ENCODE measurements at regions not wholly inside any gene's neighbourhood (a gene's known extent, or its start where the extent isn't known, plus 50 kb on each side); places are given as distances from the start of the nearest gene placed in this dataset.

GRCh38 chr11:15836795-15837194 lies 519.6 kb downstream of the SOX6 start:
- CTCF ChIA-PET: no interaction called here
- no peak for TF ChIP-seq CTCF (IDR thresholded peaks at IDR 0.05)
- intact Hi-C loops (cut with DNase I, micrococcal nuclease): no loop called here
- Mint-ChIP-seq H3K36me3 (ENCODE audit: low read depth) (no peaks in the 10 kb centered on the region), H3K27me3 (no peaks in the 10 kb centered on the region), H3K4me3 (no peak overlapping the region), H3K9me3 (no peaks in the 10 kb centered on the region), H3K27ac (no peak overlapping the region), H3K4me1 (ENCODE audit: low read depth) (no peaks in the 10 kb centered on the region)
- DNase-seq (no peak), ATAC-seq (ENCODE audit: poor library complexity) (no peak)
- Histone ChIP-seq H3K27me3 (ENCODE audit: control insufficient read depth in 1 of 2, insufficient read depth in 2 of 2, low read length in 2 of 2) (peaks cover 0 to 2% of the 10 kb centered on the region in 2 experiments), H3K9me3 (ENCODE audit: control insufficient read depth in 1 of 2, insufficient read depth in 1 of 2, low read length in 2 of 2) (no peaks in the 10 kb centered on the region), H3K27ac (ENCODE audit: low read depth in 1 of 2, low read length in 2 of 2) (no peak overlapping the region), H3K4me1 (ENCODE audit: insufficient read depth, low read length) (no peaks in the 10 kb centered on the region), H3K4me3 (ENCODE audit: low read length) (no peak overlapping the region), H3K36me3 (ENCODE audit: insufficient read depth, low read length) (no peaks in the 10 kb centered on the region)
- POLR2A ChIA-PET: no interaction called here

GRCh38 chr11:15837901-15838489 lies 518.4 kb downstream of the SOX6 start:
- Mint-ChIP-seq H3K9me3 (no peaks in the 10 kb centered on the region), H3K4me1 (ENCODE audit: low read depth) (no peaks in the 10 kb centered on the region), H3K27ac (no peak overlapping the region), H3K36me3 (ENCODE audit: low read depth) (no peaks in the 10 kb centered on the region), H3K27me3 (no peaks in the 10 kb centered on the region), H3K4me3 (no peak overlapping the region)
- no peak for DNase-seq
- CTCF ChIA-PET: no interaction called here
- POLR2A ChIA-PET: no interaction called here
- H3K27me3 ChIP-seq (ENCODE audit: control insufficient read depth in 1 of 2, insufficient read depth in 2 of 2, low read length in 2 of 2): peaks cover 0 to 2% of the 10 kb centered on the region in 2 experiments
- no peak overlapping the region for H3K4me3 ChIP-seq (ENCODE audit: low read length)
- intact Hi-C loops (cut with DNase I, micrococcal nuclease): no loop called here
- ATAC-seq (ENCODE audit: poor library complexity): no peak
- no peak overlapping the region for H3K27ac ChIP-seq (ENCODE audit: low read depth in 1 of 2, low read length in 2 of 2)
- H3K4me1 ChIP-seq (ENCODE audit: insufficient read depth, low read length): no peaks in the 10 kb centered on the region
- H3K9me3 ChIP-seq (ENCODE audit: control insufficient read depth in 1 of 2, insufficient read depth in 1 of 2, low read length in 2 of 2): no peaks in the 10 kb centered on the region
- H3K36me3 ChIP-seq (ENCODE audit: insufficient read depth, low read length): no peaks in the 10 kb centered on the region
- TF ChIP-seq CTCF (IDR thresholded peaks at IDR 0.05): no peak

GRCh38 chr11:15839061-15839460 lies 517.3 kb downstream of the SOX6 start:
- Histone ChIP-seq H3K9me3 (ENCODE audit: control insufficient read depth in 1 of 2, insufficient read depth in 1 of 2, low read length in 2 of 2) (peaks cover 0 to 3% of the 10 kb centered on the region in 2 experiments), H3K27me3 (ENCODE audit: control insufficient read depth in 1 of 2, insufficient read depth in 2 of 2, low read length in 2 of 2) (peaks cover 0 to 2% of the 10 kb centered on the region in 2 experiments), H3K27ac (ENCODE audit: low read depth in 1 of 2, low read length in 2 of 2) (no peak overlapping the region), H3K4me1 (ENCODE audit: insufficient read depth, low read length) (no peaks in the 10 kb centered on the region), H3K4me3 (ENCODE audit: low read length) (no peak overlapping the region), H3K36me3 (ENCODE audit: insufficient read depth, low read length) (no peaks in the 10 kb centered on the region)
- CTCF ChIA-PET: no interaction called here
- ATAC-seq (ENCODE audit: poor library complexity) (no peak), DNase-seq (no peak)
- no peak overlapping the region for H3K27ac Mint-ChIP-seq
- POLR2A ChIA-PET: no interaction called here
- no peak for TF ChIP-seq CTCF (IDR thresholded peaks at IDR 0.05)
- no peak overlapping the region for H3K4me3 Mint-ChIP-seq
- no peaks in the 10 kb centered on the region for H3K4me1 Mint-ChIP-seq (ENCODE audit: low read depth)
- no peaks in the 10 kb centered on the region for H3K27me3 Mint-ChIP-seq
- intact Hi-C loops (cut with DNase I, micrococcal nuclease): no loop called here
- H3K9me3 Mint-ChIP-seq: no peaks in the 10 kb centered on the region
- no peaks in the 10 kb centered on the region for H3K36me3 Mint-ChIP-seq (ENCODE audit: low read depth)
